ENCODE measurements at regions not wholly inside any gene's neighbourhood (a gene's known extent, or its start where the extent isn't known, plus 50 kb on each side); places are given as distances from the start of the nearest gene placed in this dataset.

DNA sequence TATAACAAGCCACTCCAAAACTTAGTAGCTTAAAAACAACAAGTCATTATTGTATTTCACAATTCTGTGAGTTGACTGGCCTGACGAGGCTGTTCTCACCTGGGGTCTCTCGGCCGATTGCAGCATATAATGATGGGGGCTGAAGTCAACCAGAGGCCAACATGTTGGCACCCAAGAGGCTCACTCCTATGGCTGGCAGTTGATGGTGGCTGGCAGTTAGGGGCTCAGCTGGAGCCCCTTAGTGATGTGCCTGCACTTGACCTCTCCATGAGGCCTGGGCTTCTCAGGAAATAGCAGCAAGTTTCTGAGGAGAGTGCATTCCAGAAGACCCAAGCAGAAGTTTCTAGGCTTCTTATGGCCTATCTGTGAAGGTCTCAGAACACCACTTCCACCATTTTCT is 459.4 kb downstream of the NPHP4 start:
- no peaks in the 10 kb centered on the region for H3K27me3 ChIP-seq
- no peaks in the 10 kb centered on the region for H3K9me3 ChIP-seq
- intact Hi-C loops (cut with DNase I; ENCODE audit: low total_unique reads) = no loop called here
- no peaks in the 10 kb centered on the region for H3K36me3 ChIP-seq (ENCODE audit: low read depth, missing control alignments)
- H3K4me1 ChIP-seq = no peaks in the 10 kb centered on the region
- WGBS, 2 donors = 87 to 100% methylated on average over 3 of the region's 3 CpGs
- DNase-seq = no peak
- H3K4me3 ChIP-seq = no peak overlapping the region
- no peak overlapping the region for H3K27ac ChIP-seq
- TF ChIP-seq CTCF (IDR thresholded peaks at IDR 0.05) = no peak
- no peak for TF ChIP-seq POLR2A (IDR thresholded peaks at IDR 0.05)

- H3K4me3 ChIP-seq = peak overlapping the region in 1 of 2 donors; percentile 13
- no peaks in the 10 kb centered on the region for H3K4me1 ChIP-seq
- H3K27ac ChIP-seq = no peak overlapping the region
- no peaks in the 10 kb centered on the region for H3K27me3 ChIP-seq
- no peaks in the 10 kb centered on the region for H3K36me3 ChIP-seq (ENCODE audit: low read depth, missing control alignments)
- TF ChIP-seq POLR2A (IDR thresholded peaks at IDR 0.05) (no peak), CTCF (IDR thresholded peaks at IDR 0.05) (no peak)
- no peaks in the 10 kb centered on the region for H3K9me3 ChIP-seq
- intact Hi-C loops (cut with DNase I; ENCODE audit: low total_unique reads) = no loop called here
- 48 to 79% methylated on average over 14 to 19 of the region's 19 CpGs for WGBS, 2 donors
- DNase-seq = no peak
Measured at GRCh38 chr1:5526822-5527551, 465.2 kb downstream of the NPHP4 start.

DNA sequence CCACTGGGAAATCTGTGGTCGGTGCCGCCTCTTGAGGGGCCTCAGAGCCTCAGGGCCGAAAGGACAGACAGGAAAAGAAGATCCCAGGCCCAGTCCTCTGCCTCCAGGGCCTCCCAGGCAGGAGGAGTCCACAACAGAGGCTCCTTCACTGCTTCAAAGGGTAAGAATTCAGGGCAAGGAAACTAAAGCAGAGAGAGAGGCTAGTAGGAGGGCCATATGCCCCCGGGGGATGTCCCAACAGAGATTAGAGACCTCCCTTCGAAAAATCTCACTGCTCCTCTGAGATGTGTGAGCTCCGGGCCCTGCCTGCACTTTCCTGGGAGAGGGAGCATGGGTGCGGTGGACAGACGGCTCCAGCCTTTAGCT is 465.9 kb downstream of the NPHP4 start:
- H3K27me3 ChIP-seq = no peaks in the 10 kb centered on the region
- TF ChIP-seq CTCF (IDR thresholded peaks at IDR 0.05) (no peak), POLR2A (IDR thresholded peaks at IDR 0.05) (no peak)
- 30 to 42% methylated on average over 6 to 8 of the region's 8 CpGs for WGBS, 2 donors

DNA sequence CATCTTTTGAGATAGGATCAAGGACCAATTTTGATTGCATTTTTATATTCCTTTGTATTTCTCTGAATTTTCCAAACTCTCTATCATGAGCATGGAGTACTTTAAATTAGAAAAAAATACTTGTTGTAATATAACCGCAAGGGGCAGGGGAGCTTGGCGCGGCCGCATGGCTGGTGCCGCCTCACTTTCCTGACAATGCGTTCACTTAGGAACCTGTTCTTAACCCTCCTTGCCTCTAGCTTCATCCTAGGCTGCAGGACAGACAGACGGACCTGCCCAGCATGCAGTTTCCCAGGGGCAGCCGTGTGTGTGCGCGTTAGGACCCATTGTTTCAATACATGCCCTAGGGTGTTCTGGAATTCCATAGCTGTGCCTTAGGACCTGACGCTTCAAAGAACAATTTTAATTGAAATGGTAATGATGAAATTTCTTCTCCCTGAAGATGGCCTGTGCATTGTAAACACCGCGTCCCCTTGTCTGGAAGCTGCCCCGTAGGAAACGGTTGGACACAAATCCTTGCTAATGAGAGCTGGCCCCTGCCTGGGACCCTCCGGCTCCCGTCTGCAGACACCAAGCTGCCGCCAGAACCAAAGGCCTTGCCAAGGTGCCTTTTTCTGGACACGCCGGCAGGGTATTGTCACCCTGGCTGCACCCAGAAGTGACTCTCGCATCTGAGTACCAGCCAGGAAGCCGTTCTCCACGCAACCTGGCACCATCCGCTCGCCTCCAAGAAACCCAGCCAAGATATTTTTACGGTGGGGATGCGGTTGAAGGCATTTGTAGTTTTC is 466.4 kb downstream of the NPHP4 start:
- H3K9me3 ChIP-seq = no peaks in the 10 kb centered on the region
- DNase-seq = no peak
- TF ChIP-seq CTCF (IDR thresholded peaks at IDR 0.05) (no peak), POLR2A (IDR thresholded peaks at IDR 0.05) (no peak)
- H3K4me1 ChIP-seq = no peaks in the 10 kb centered on the region
- no peak overlapping the region for H3K27ac ChIP-seq
- intact Hi-C loops (cut with DNase I; ENCODE audit: low total_unique reads) = no loop called here
- WGBS, 2 donors = 65 to 70% methylated on average over 27 of the region's 27 CpGs
- H3K27me3 ChIP-seq = no peaks in the 10 kb centered on the region
- H3K4me3 ChIP-seq = peak overlapping the region in 1 of 2 donors; percentile 13
- H3K36me3 ChIP-seq (ENCODE audit: low read depth, missing control alignments) = no peaks in the 10 kb centered on the region

More for the DNA sequence above, 465.9 kb downstream of the NPHP4 start:
- intact Hi-C loops (cut with DNase I; ENCODE audit: low total_unique reads) = no loop called here
- H3K27ac ChIP-seq = no peak overlapping the region
- no peaks in the 10 kb centered on the region for H3K9me3 ChIP-seq
- no peaks in the 10 kb centered on the region for H3K36me3 ChIP-seq (ENCODE audit: low read depth, missing control alignments)
- DNase-seq = no peak
- H3K4me1 ChIP-seq = no peaks in the 10 kb centered on the region
- H3K4me3 ChIP-seq = peak overlapping the region in 1 of 2 donors; percentile 13
